Umbilical cord (tissue), 1 donor: ENCODE measurements at regions not wholly inside any gene's neighbourhood (a gene's known extent, or its start where the extent isn't known, plus 50 kb on each side); places are given as distances from the start of the nearest gene placed in this dataset.
"Not testable (repeated sequence)": the region's sequence is repeated elsewhere in the genome, so short reads cannot be mapped to it uniquely, and the experiment has no call there.

ENCODE experiments used
- DNase-seq: peaks from one replicate; pipeline ENCODE4 v3.0.0-alpha.2; 2015; ENCODE audit warnings: low spot score

- no peak for DNase-seq
These were observed 158.1 kb upstream of the ARHGAP42 start for GRCh38 chr11:100528872-100529416.

- not testable (repeated sequence) for DNase-seq
These were observed 155.8 kb upstream of the ARHGAP42 start for GRCh38 chr11:100531290-100531689.

GRCh38 chr11:100536979-100537378 is 150.1 kb upstream of the ARHGAP42 start:
- no peak for DNase-seq

GRCh38 chr11:100543386-100543785 is 143.7 kb upstream of the ARHGAP42 start:
- no peak for DNase-seq

- DNase-seq: no peak
These were observed 141.5 kb upstream of the ARHGAP42 start for GRCh38 chr11:100545556-100545955.

- DNase-seq: no peak
These were observed 141.1 kb upstream of the ARHGAP42 start for GRCh38 chr11:100545970-100546369.

GRCh38 chr11:100546714-100547113 is 140.4 kb upstream of the ARHGAP42 start:
- peak; percentile 34 for DNase-seq

GRCh38 chr11:100550298-100550697 is 136.8 kb upstream of the ARHGAP42 start:
- DNase-seq: no peak

- DNase-seq: no peak
These were observed 136.0 kb upstream of the ARHGAP42 start for GRCh38 chr11:100550912-100551632.

GRCh38 chr11:100555931-100556330 is 131.2 kb upstream of the ARHGAP42 start:
- no peak for DNase-seq

- DNase-seq: no peak
These were observed 130.3 kb upstream of the ARHGAP42 start for GRCh38 chr11:100556781-100557180.

- peak; percentile 25 for DNase-seq
These were observed 129.1 kb upstream of the ARHGAP42 start for GRCh38 chr11:100557830-100558611.

- no peak for DNase-seq
These were observed 126.5 kb upstream of the ARHGAP42 start for GRCh38 chr11:100560606-100561005.

- DNase-seq: peak; percentile 46
These were observed 125.8 kb upstream of the ARHGAP42 start for GRCh38 chr11:100561323-100561722.

- peak; percentile 46 for DNase-seq
These were observed 125.0 kb upstream of the ARHGAP42 start for GRCh38 chr11:100562128-100562527.

- DNase-seq: no peak
These were observed 123.4 kb upstream of the ARHGAP42 start for GRCh38 chr11:100563541-100564280.

- no peak for DNase-seq
These were observed 113.1 kb upstream of the ARHGAP42 start for GRCh38 chr11:100573911-100574513.

- DNase-seq: peak; percentile 59
These were observed 112.0 kb upstream of the ARHGAP42 start for GRCh38 chr11:100574894-100575769.

GRCh38 chr11:100575860-100576717 is 111.0 kb upstream of the ARHGAP42 start:
- peak; percentile 64 for DNase-seq

- DNase-seq: no peak
These were observed 110.4 kb upstream of the ARHGAP42 start for GRCh38 chr11:100576718-100577021.
